GM21619 (cell line): ENCODE measurements at regions not wholly inside any gene's neighbourhood (a gene's known extent, or its start where the extent isn't known, plus 50 kb on each side); places are given as distances from the start of the nearest gene placed in this dataset.
"Not testable (repeated sequence)": the region's sequence is repeated elsewhere in the genome, so short reads cannot be mapped to it uniquely, and the experiment has no call there.

Source experiments
- ATAC-seq: cut with Tn5 transposase; IDR thresholded peaks from one replicate; pipeline ENCODE4 v1.9.1; 2021; ENCODE audit not compliant: unreplicated experiment

- no peak for ATAC-seq
Observed at GRCh38 chr17:51434434-51435170, 174.3 kb downstream of the UTP18 start.

GRCh38 chr17:51435171-51435552 is 174.8 kb downstream of the UTP18 start:
- ATAC-seq = no peak

- no peak for ATAC-seq
Observed at GRCh38 chr17:51435641-51436091, 175.3 kb downstream of the UTP18 start.

- no peak for ATAC-seq
Observed at GRCh38 chr17:51439395-51440229, 179.3 kb downstream of the UTP18 start.

DNA sequence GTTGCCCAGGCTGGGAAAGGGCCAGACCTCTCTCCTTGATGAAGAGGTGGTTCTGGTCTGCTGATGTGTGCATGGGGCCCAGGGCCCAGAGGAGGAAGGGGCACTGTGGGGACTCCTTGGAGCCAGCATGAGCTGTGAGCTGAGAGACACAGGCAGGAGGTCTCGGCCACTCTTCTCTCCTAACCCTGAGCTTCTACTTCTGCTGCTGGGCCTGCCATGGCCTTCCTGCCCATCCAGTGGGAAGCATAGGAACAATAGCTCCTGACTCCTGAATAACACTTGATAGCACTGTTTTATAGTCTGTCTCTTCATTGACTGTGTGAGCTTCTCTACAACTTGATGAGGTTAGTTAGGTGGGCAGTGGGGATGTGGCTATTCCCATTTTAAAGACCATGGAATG is 181.1 kb downstream of the UTP18 start:
- ATAC-seq = no peak

GRCh38 chr17:51442088-51442865 is 181.9 kb downstream of the UTP18 start:
- ATAC-seq = no peak

DNA sequence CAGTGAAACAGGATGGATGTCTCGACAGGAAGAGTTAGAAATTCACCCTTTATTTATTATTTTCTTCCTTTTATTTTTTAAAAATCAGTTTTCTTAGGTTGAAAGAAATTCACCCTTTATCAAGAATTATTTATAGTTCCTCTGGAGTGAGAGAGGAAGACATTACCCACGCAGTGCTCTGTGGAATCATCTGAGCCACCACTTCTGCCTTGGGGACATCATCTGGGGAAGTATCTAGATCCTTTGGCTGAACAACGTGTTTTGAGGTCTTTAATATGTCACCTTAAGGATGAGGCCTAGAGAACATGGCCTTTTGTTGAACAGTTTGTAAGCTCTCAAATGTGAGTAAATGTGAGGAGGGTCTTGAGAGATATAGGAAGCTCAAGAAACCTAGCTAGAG is 183.3 kb downstream of the UTP18 start:
- no peak for ATAC-seq

- ATAC-seq = no peak
Observed at GRCh38 chr17:51445946-51446345, 185.6 kb downstream of the UTP18 start.

DNA sequence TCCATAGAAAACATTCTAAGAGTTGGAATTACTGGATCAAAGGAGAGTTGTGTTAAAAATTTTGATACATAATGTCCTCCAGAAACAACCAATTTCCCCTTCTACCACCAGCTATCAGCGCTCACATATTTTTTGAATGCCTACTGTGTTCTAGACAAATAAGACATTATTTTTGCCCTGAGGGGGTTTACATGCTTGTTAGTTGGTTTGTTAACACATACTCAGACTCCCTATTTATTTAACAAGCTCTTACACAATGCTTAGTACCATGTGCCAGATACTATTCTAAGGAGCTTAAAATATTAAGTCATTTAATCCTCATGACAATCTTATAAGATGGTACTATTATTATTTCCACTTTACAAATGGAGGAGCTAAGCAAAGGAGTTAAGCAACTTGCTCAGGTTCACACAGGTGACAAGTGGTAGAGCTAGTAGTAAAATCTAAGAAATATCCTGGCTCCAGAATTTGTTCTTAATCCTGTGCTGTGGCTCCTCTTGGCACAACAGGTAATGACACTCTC is 194.2 kb downstream of the UTP18 start:
- no peak for ATAC-seq

DNA sequence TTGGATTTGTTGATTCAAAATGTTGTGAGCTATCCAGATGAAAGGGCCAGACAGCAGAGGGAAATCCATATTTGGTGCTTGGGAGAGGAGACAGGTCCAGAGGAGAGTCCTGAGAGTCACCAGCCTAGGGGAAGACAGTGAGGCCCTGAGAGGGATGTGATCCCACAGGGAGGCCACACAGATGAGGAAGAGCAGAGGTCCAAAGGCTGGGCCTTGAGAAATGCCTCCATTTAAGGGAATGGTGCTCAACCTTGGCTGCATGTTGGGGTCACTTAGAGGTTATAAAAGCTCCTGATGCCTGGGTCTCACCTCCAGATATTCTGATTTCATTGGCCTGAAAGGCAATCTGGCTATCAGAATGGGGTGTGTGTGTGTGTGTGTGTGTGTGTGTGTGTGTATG is 194.9 kb downstream of the UTP18 start:
- ATAC-seq = no peak

DNA sequence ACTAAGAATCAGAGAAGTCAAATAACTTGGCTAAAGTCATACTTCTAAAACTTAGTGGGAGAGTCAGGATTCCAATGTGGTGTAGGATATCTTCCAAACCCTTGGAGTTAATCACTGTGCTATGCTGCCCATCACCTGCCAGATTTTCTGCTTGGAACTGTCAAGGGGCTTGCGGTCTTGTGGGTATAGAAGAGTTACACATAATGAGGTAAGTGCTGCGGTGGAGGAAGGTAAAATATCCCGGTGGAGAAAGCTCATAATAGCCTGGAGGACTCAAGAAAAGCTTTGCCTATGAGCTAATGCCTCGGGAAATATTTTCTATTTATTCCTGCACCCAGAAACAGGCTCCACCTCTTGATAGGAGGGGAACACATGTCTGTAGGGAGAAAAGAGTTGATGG is 195.6 kb downstream of the UTP18 start:
- no peak for ATAC-seq

GRCh38 chr17:51456942-51457341 is 196.6 kb downstream of the UTP18 start:
- ATAC-seq = no peak

- ATAC-seq = peak; percentile 85
Observed at GRCh38 chr17:51461578-51462004, 201.2 kb downstream of the UTP18 start.

DNA sequence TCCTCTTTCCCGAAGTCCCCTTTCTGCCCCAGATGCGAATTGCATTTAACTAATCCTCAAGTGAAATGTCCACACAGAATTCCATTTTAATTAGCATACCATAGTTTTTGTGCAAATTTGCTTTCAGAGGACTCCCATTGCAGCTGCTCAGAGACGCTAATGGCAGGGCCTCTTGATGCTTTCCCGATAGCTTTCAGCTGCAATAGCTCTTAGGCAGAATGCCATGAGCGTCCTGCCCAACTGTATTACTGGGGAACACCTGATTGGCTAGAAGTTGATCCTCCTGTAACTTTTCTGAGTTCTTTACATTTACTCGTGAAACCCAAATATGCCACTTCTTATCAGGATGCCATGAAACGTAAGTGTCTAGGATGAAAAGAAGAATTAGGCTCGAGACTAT is 203.0 kb downstream of the UTP18 start:
- ATAC-seq = no peak

DNA sequence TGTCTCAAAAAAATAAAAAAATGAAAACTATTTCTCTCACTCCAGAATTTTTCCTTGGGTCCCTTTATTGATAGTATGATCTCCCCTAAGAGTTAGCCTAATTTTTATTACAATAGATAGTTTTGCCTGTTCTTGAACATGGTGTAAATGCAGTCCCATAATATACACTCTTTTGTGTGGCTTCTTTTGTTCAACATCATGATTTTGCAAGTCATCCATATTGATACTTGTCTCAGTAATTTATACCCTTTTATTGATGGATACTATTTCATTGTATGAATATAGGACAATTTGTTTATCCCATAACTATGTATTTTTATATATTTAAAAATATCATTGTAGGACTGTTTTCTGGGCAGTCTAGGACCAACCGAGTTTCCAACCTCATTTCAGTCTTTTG is 207.0 kb downstream of the UTP18 start:
- no peak for ATAC-seq

- ATAC-seq = no peak
Observed at GRCh38 chr17:51472670-51473205, 212.4 kb downstream of the UTP18 start.

DNA sequence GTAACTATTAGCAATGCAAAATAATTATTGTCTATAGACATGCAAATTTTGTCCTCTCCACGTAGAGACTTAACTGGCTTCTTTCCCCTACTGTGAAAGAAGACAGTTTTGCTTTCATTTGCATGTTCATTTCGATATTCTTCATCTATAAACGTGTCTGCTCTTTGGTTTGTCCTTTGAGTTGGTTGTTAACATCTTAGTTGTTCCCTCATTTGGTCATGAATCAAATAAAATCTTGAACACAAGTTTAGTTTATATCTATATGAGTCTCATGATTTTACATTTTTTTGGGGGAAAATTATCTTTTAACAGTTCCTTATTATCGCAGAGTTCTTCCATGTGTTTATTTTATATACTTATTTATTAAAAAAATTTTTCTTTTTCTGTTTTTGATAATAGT is 214.4 kb downstream of the UTP18 start:
- no peak for ATAC-seq

- ATAC-seq = no peak
Observed at GRCh38 chr17:51475730-51476129, 215.4 kb downstream of the UTP18 start.

- ATAC-seq = no peak
Observed at GRCh38 chr17:51479303-51479702, 219.0 kb downstream of the UTP18 start.

- ATAC-seq = no peak
Observed at GRCh38 chr17:51481370-51481769, 221.0 kb downstream of the UTP18 start.

GRCh38 chr17:51482248-51482647 is 221.9 kb downstream of the UTP18 start:
- not testable (repeated sequence) for ATAC-seq
